Fibroblast of lung (primary cell): ENCODE measurements at regions not wholly inside any gene's neighbourhood (a gene's known extent, or its start where the extent isn't known, plus 50 kb on each side); places are given as distances from the start of the nearest gene placed in this dataset.

Experiments used
- DNase-seq, 2 donors: peaks; one replicate each; pipeline versions ENCODE4 v3.0.0 to v3.0.0-alpha.2; 2010; ENCODE audit warnings: low read depth in 2 of 2
- H2AFZ ChIP-seq: 2 replicates; pipeline ENCODE4 v1.5.1; 2012; ENCODE audit warnings: low read length, control low read depth, inconsistent platforms
- H3K27ac ChIP-seq: 2 replicates; pipeline ENCODE4 v1.5.1; 2011; ENCODE audit warnings: low read length, control low read depth; ENCODE audit not compliant: insufficient read depth
- H3K27me3 ChIP-seq: 2 replicates; pipeline ENCODE4 v1.5.1; 2011; ENCODE audit warnings: mild to moderate bottlenecking, low read length; ENCODE audit not compliant: control insufficient read depth, insufficient read depth
- H3K36me3 ChIP-seq: 2 replicates; pipeline ENCODE4 v1.5.1; 2011; ENCODE audit warnings: low read length; ENCODE audit not compliant: control insufficient read depth, insufficient read depth
- H3K4me1 ChIP-seq: 2 replicates; pipeline ENCODE4 v1.5.1; 2011; ENCODE audit warnings: low read length; ENCODE audit not compliant: control insufficient read depth, insufficient read depth; ENCODE audit errors: extremely low read depth
- H3K4me2 ChIP-seq: 2 replicates; pipeline ENCODE4 v1.5.1; 2011; ENCODE audit warnings: low read length, control low read depth; ENCODE audit not compliant: insufficient read depth; ENCODE audit errors: extremely low read depth
- H3K4me3 ChIP-seq, 4 experiments: fragments of 200-600 bp in 1 of 4; sonication (generic) in 1 of 4; replicated peaks in 1 of 4; 2 replicates each; pipeline ENCODE4 v1.5.1; 2011 to 2016; ENCODE audit warnings: low read length in 4 of 4, low read depth in 3 of 4, mild to moderate bottlenecking in 3 of 4, control low read depth in 2 of 4, inconsistent platforms in 1 of 4, mixed read lengths in 1 of 4; ENCODE audit not compliant: insufficient read depth in 1 of 4; ENCODE audit errors: control extremely low read depth in 1 of 4
- H3K79me2 ChIP-seq: 2 replicates; pipeline ENCODE4 v1.5.1; 2012; ENCODE audit warnings: mild to moderate bottlenecking, low read length, inconsistent platforms; ENCODE audit not compliant: control insufficient read depth, insufficient read depth
- H3K9ac ChIP-seq: 2 replicates; pipeline ENCODE4 v1.5.1; 2011; ENCODE audit warnings: mild to moderate bottlenecking, low read length, control low read depth; ENCODE audit not compliant: insufficient read depth
- H3K9me3 ChIP-seq: 2 replicates; pipeline ENCODE4 v1.5.1; 2012; ENCODE audit warnings: low read depth, low read length; ENCODE audit not compliant: control insufficient read depth, insufficient read depth
- H4K20me1 ChIP-seq: 2 replicates; pipeline ENCODE4 v1.5.1; 2011; ENCODE audit warnings: low read length; ENCODE audit not compliant: control insufficient read depth, insufficient read depth; ENCODE audit errors: extremely low read depth
- EZH2 ChIP-seq: IDR thresholded peaks from 2 replicates; pipeline ENCODE4 v1.5.1; 2012; ENCODE audit warnings: low read length, control low read depth, mild to moderate bottlenecking; ENCODE audit errors: missing control alignments
- TF ChIP-seq, protein P1 (sequence below), 2 donors: IDR thresholded peaks in 1 of 2; conservative IDR thresholded peaks in 1 of 2; 1 replicate in 1 of 2; 2 replicates in 1 of 2; pipeline ENCODE4 v1.5.1; 2011 to 2012; ENCODE audit warnings: low read length in 2 of 2, control low read depth in 1 of 2, inconsistent platforms in 1 of 2, low read depth in 1 of 2, mild to moderate bottlenecking in 1 of 2

GRCh38 chr1:29728703-29729102, 492.4 kb downstream of the PTPRU start:
- no peaks in the 10 kb centered on the region for H3K27me3 ChIP-seq
- H3K9ac ChIP-seq, result no peak overlapping the region
- no peaks in the 10 kb centered on the region for H3K4me1 ChIP-seq
- H4K20me1 ChIP-seq, result no peaks in the 10 kb centered on the region
- no peak overlapping the region for H3K27ac ChIP-seq
- H3K4me2 ChIP-seq, result no peak overlapping the region
- H2AFZ ChIP-seq, result no peak overlapping the region
- DNase-seq, result no peak
- H3K36me3 ChIP-seq, result no peaks in the 10 kb centered on the region
- H3K9me3 ChIP-seq, result no peaks in the 10 kb centered on the region
- TF ChIP-seq, protein P1, sequence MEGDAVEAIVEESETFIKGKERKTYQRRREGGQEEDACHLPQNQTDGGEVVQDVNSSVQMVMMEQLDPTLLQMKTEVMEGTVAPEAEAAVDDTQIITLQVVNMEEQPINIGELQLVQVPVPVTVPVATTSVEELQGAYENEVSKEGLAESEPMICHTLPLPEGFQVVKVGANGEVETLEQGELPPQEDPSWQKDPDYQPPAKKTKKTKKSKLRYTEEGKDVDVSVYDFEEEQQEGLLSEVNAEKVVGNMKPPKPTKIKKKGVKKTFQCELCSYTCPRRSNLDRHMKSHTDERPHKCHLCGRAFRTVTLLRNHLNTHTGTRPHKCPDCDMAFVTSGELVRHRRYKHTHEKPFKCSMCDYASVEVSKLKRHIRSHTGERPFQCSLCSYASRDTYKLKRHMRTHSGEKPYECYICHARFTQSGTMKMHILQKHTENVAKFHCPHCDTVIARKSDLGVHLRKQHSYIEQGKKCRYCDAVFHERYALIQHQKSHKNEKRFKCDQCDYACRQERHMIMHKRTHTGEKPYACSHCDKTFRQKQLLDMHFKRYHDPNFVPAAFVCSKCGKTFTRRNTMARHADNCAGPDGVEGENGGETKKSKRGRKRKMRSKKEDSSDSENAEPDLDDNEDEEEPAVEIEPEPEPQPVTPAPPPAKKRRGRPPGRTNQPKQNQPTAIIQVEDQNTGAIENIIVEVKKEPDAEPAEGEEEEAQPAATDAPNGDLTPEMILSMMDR (conservative IDR thresholded peaks at IDR 0.05 in 1 of 2, IDR thresholded peaks at IDR 0.05 in 1 of 2; ENCODE audit: low read depth in 1 of 2, low read length in 2 of 2), result no peak
- TF ChIP-seq EZH2, result no peak
- no peak overlapping the region for H3K4me3 ChIP-seq
- no peaks in the 10 kb centered on the region for H3K79me2 ChIP-seq

DNA sequence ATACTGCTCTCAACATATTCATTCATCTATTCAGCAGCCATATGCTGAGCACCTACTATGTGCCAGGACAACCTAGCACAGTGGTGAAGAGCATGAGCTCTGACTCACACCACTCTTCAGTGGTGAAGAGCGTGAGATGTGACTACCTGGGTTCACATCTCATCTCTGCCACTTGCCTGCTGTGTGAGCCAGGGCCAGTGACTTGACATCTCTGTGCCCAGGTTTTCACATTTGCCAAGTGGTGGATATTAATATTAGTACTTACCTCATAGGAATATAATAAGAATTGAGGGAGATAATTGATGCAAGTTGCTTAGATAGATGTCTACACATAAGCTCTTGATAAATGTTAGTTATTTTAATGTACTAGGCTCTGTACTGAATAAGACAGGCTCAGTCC, 488.9 kb downstream of the PTPRU start:
- H3K27me3 ChIP-seq, result no peaks in the 10 kb centered on the region

DNA sequence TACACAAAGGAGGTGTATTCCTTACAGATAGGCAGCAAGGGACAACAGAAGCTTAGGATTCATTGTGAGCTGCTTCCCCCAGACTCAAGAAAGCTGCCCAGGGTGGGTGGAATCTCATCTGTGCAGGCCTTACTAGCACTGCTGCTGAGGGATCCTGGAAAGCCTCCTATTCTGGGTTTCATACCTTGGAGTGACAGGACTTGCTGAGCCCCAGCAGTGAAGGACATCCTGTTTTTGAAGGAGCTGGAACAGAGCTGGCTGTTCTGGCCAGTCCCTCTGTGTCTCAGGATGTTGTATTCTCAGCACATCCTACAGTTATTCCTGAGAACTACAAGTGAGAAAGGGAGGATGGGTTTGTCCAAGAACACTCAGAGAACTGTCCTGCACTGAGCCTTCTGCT, 486.3 kb downstream of the PTPRU start:
- TF ChIP-seq, protein P1 (conservative IDR thresholded peaks at IDR 0.05 in 1 of 2, IDR thresholded peaks at IDR 0.05 in 1 of 2; ENCODE audit: low read depth in 1 of 2, low read length in 2 of 2), result no peak
- TF ChIP-seq EZH2, result no peak
- Histone ChIP-seq H3K4me1 (no peaks in the 10 kb centered on the region), H3K27ac (no peak overlapping the region), H2AFZ (no peak overlapping the region), H3K27me3 (no peaks in the 10 kb centered on the region), H3K36me3 (no peaks in the 10 kb centered on the region), H3K9me3 (no peaks in the 10 kb centered on the region), H3K9ac (no peak overlapping the region), H3K4me2 (no peak overlapping the region), H3K4me3 (no peak overlapping the region), H4K20me1 (no peaks in the 10 kb centered on the region), H3K79me2 (no peaks in the 10 kb centered on the region)
- DNase-seq, result no peak

More for the DNA sequence above, 488.9 kb downstream of the PTPRU start:
- TF ChIP-seq, protein P1 (conservative IDR thresholded peaks at IDR 0.05 in 1 of 2, IDR thresholded peaks at IDR 0.05 in 1 of 2; ENCODE audit: low read depth in 1 of 2, low read length in 2 of 2), result no peak
- TF ChIP-seq EZH2, result no peak
- H3K9me3 ChIP-seq, result no peaks in the 10 kb centered on the region
- H3K4me1 ChIP-seq, result no peaks in the 10 kb centered on the region
- H2AFZ ChIP-seq, result no peak overlapping the region
- no peak overlapping the region for H3K4me3 ChIP-seq
- no peak overlapping the region for H3K9ac ChIP-seq
- no peak overlapping the region for H3K4me2 ChIP-seq
- H3K79me2 ChIP-seq, result no peaks in the 10 kb centered on the region
- H4K20me1 ChIP-seq, result no peaks in the 10 kb centered on the region
- no peak overlapping the region for H3K27ac ChIP-seq
- no peaks in the 10 kb centered on the region for H3K36me3 ChIP-seq
- no peak for DNase-seq
